Activated T-cell treated with anti-CD3 and anti-CD28 coated beads, Interleukin-2, amount 50 U/mL, for 24 hours (primary cell): ENCODE measurements at regions not wholly inside any gene's neighbourhood (a gene's known extent, or its start where the extent isn't known, plus 50 kb on each side); places are given as distances from the start of the nearest gene placed in this dataset.

Experiments
- DNase-seq: peaks from one replicate; pipeline ENCODE4 v3.0.0-alpha.2; 2020
- H3K27ac Mint-ChIP-seq: 2 replicates; pipeline ENCODE4 v1.8.0; 2020; ENCODE audit warnings: mild to moderate bottlenecking, mixed read lengths
- H3K27me3 Mint-ChIP-seq: 2 replicates; pipeline ENCODE4 v1.8.0; 2020; ENCODE audit warnings: mixed read lengths
- H3K36me3 Mint-ChIP-seq: 2 replicates; pipeline ENCODE4 v1.8.0; 2020; ENCODE audit warnings: low read depth, mixed read lengths
- H3K4me1 Mint-ChIP-seq: 2 replicates; pipeline ENCODE4 v1.8.0; 2020; ENCODE audit warnings: low read depth, mixed read lengths
- H3K4me3 Mint-ChIP-seq: 2 replicates; pipeline ENCODE4 v1.8.0; 2020; ENCODE audit warnings: mild to moderate bottlenecking, moderate library complexity, mixed read lengths
- H3K9me3 Mint-ChIP-seq: 2 replicates; pipeline ENCODE4 v1.8.0; 2020; ENCODE audit warnings: mixed read lengths

GRCh38 chr16:49216593-49216992, 65.0 kb downstream of the CBLN1 start:
- H3K27ac Mint-ChIP-seq = no peak overlapping the region
- H3K4me3 Mint-ChIP-seq = no peak overlapping the region
- no peaks in the 10 kb centered on the region for H3K27me3 Mint-ChIP-seq
- no peaks in the 10 kb centered on the region for H3K36me3 Mint-ChIP-seq
- DNase-seq = no peak
- H3K9me3 Mint-ChIP-seq = no peaks in the 10 kb centered on the region
- H3K4me1 Mint-ChIP-seq = no peaks in the 10 kb centered on the region

- Mint-ChIP-seq H3K36me3 (no peaks in the 10 kb centered on the region), H3K4me3 (no peak overlapping the region), H3K27ac (no peak overlapping the region), H3K9me3 (no peaks in the 10 kb centered on the region), H3K27me3 (no peaks in the 10 kb centered on the region), H3K4me1 (no peaks in the 10 kb centered on the region)
- DNase-seq = no peak
Observed at GRCh38 chr16:49213594-49213993, 68.0 kb downstream of the CBLN1 start.

- Mint-ChIP-seq H3K9me3 (no peaks in the 10 kb centered on the region), H3K27ac (no peak overlapping the region), H3K27me3 (peaks cover 3% of the 10 kb centered on the region), H3K4me1 (no peaks in the 10 kb centered on the region), H3K36me3 (no peaks in the 10 kb centered on the region), H3K4me3 (no peak overlapping the region)
- no peak for DNase-seq
Observed at GRCh38 chr16:49204191-49204590, 77.4 kb downstream of the CBLN1 start.

GRCh38 chr16:49203361-49203760, 78.3 kb downstream of the CBLN1 start:
- no peak overlapping the region for H3K4me3 Mint-ChIP-seq
- no peak overlapping the region for H3K27ac Mint-ChIP-seq
- DNase-seq = no peak
- H3K9me3 Mint-ChIP-seq = no peaks in the 10 kb centered on the region
- H3K4me1 Mint-ChIP-seq = no peaks in the 10 kb centered on the region
- H3K27me3 Mint-ChIP-seq = peaks cover 3% of the 10 kb centered on the region
- H3K36me3 Mint-ChIP-seq = no peaks in the 10 kb centered on the region

GRCh38 chr16:49201118-49201517, 80.5 kb downstream of the CBLN1 start:
- no peak overlapping the region for H3K4me3 Mint-ChIP-seq
- H3K9me3 Mint-ChIP-seq = no peaks in the 10 kb centered on the region
- no peaks in the 10 kb centered on the region for H3K36me3 Mint-ChIP-seq
- H3K27ac Mint-ChIP-seq = no peak overlapping the region
- peaks cover 3% of the 10 kb centered on the region for H3K27me3 Mint-ChIP-seq
- no peaks in the 10 kb centered on the region for H3K4me1 Mint-ChIP-seq
- DNase-seq = no peak

- H3K4me1 Mint-ChIP-seq = no peaks in the 10 kb centered on the region
- no peak overlapping the region for H3K27ac Mint-ChIP-seq
- H3K4me3 Mint-ChIP-seq = no peak overlapping the region
- no peaks in the 10 kb centered on the region for H3K36me3 Mint-ChIP-seq
- no peaks in the 10 kb centered on the region for H3K9me3 Mint-ChIP-seq
- no peak for DNase-seq
- peaks cover 3% of the 10 kb centered on the region for H3K27me3 Mint-ChIP-seq
Observed at GRCh38 chr16:49200223-49200820, 81.3 kb downstream of the CBLN1 start.

- Mint-ChIP-seq H3K9me3 (no peaks in the 10 kb centered on the region), H3K4me3 (no peak overlapping the region), H3K27ac (no peak overlapping the region)
Observed at GRCh38 chr16:49195237-49195548, 86.4 kb downstream of the CBLN1 start.

GRCh38 chr16:49194537-49195236, 87.0 kb downstream of the CBLN1 start:
- H3K36me3 Mint-ChIP-seq = no peaks in the 10 kb centered on the region
- H3K27ac Mint-ChIP-seq = no peak overlapping the region
- no peaks in the 10 kb centered on the region for H3K4me1 Mint-ChIP-seq
- DNase-seq = no peak
- H3K4me3 Mint-ChIP-seq = no peak overlapping the region
- H3K9me3 Mint-ChIP-seq = no peaks in the 10 kb centered on the region
- no peaks in the 10 kb centered on the region for H3K27me3 Mint-ChIP-seq

More at GRCh38 chr16:49195237-49195548, 86.4 kb downstream of the CBLN1 start:
- H3K4me1 Mint-ChIP-seq = no peaks in the 10 kb centered on the region
- no peak for DNase-seq
- H3K27me3 Mint-ChIP-seq = no peaks in the 10 kb centered on the region
- H3K36me3 Mint-ChIP-seq = no peaks in the 10 kb centered on the region

GRCh38 chr16:49193596-49193995, 88.0 kb downstream of the CBLN1 start:
- Mint-ChIP-seq H3K9me3 (no peaks in the 10 kb centered on the region), H3K36me3 (no peaks in the 10 kb centered on the region), H3K4me1 (no peaks in the 10 kb centered on the region), H3K27me3 (no peaks in the 10 kb centered on the region), H3K4me3 (no peak overlapping the region), H3K27ac (no peak overlapping the region)
- DNase-seq = no peak

GRCh38 chr16:49189286-49189685, 92.4 kb downstream of the CBLN1 start:
- Mint-ChIP-seq H3K4me1 (no peaks in the 10 kb centered on the region), H3K27me3 (no peaks in the 10 kb centered on the region), H3K27ac (no peak overlapping the region), H3K36me3 (no peaks in the 10 kb centered on the region), H3K9me3 (no peaks in the 10 kb centered on the region), H3K4me3 (no peak overlapping the region)
- DNase-seq = no peak

- no peak overlapping the region for H3K4me3 Mint-ChIP-seq
- H3K27ac Mint-ChIP-seq = no peak overlapping the region
- H3K36me3 Mint-ChIP-seq = no peaks in the 10 kb centered on the region
- no peaks in the 10 kb centered on the region for H3K4me1 Mint-ChIP-seq
- H3K9me3 Mint-ChIP-seq = no peaks in the 10 kb centered on the region
- no peaks in the 10 kb centered on the region for H3K27me3 Mint-ChIP-seq
- no peak for DNase-seq
Observed at GRCh38 chr16:49183911-49184310, 97.7 kb downstream of the CBLN1 start.

GRCh38 chr16:49181791-49182518, 99.7 kb downstream of the CBLN1 start:
- no peak for DNase-seq
- Mint-ChIP-seq H3K9me3 (no peaks in the 10 kb centered on the region), H3K36me3 (no peaks in the 10 kb centered on the region), H3K27me3 (no peaks in the 10 kb centered on the region), H3K27ac (no peak overlapping the region), H3K4me3 (no peak overlapping the region), H3K4me1 (no peaks in the 10 kb centered on the region)

- Mint-ChIP-seq H3K4me1 (no peaks in the 10 kb centered on the region), H3K4me3 (no peak overlapping the region), H3K36me3 (no peaks in the 10 kb centered on the region), H3K9me3 (no peaks in the 10 kb centered on the region), H3K27ac (no peak overlapping the region), H3K27me3 (no peaks in the 10 kb centered on the region)
- DNase-seq = no peak
Observed at GRCh38 chr16:49179714-49180330, 101.8 kb downstream of the CBLN1 start.

GRCh38 chr16:49168126-49168525, 113.5 kb downstream of the CBLN1 start:
- Mint-ChIP-seq H3K27me3 (no peaks in the 10 kb centered on the region), H3K36me3 (no peaks in the 10 kb centered on the region), H3K9me3 (peaks cover 4% of the 10 kb centered on the region), H3K4me3 (no peak overlapping the region), H3K27ac (no peak overlapping the region), H3K4me1 (no peaks in the 10 kb centered on the region)
- no peak for DNase-seq

- Mint-ChIP-seq H3K4me3 (no peak overlapping the region), H3K4me1 (no peaks in the 10 kb centered on the region), H3K27me3 (peaks cover 3% of the 10 kb centered on the region), H3K36me3 (no peaks in the 10 kb centered on the region), H3K9me3 (peaks cover 8% of the 10 kb centered on the region), H3K27ac (no peak overlapping the region)
- no peak for DNase-seq
Observed at GRCh38 chr16:49165025-49165424, 116.6 kb downstream of the CBLN1 start.
